GM19438 (cell line): ENCODE measurements at regions not wholly inside any gene's neighbourhood (a gene's known extent, or its start where the extent isn't known, plus 50 kb on each side); places are given as distances from the start of the nearest gene placed in this dataset.

Experiments used
- ATAC-seq: cut with Tn5 transposase; IDR thresholded peaks from one replicate; pipeline ENCODE4 v1.9.1; 2021; ENCODE audit warnings: low read depth; ENCODE audit not compliant: unreplicated experiment

GRCh38 chr18:24860978-24861680, 400.7 kb downstream of the HRH4 start:
- ATAC-seq = no peak

- ATAC-seq = no peak
Observed at GRCh38 chr18:24862201-24862816, 401.9 kb downstream of the HRH4 start.

GRCh38 chr18:24868311-24868710, 407.9 kb downstream of the HRH4 start:
- ATAC-seq = no peak

DNA sequence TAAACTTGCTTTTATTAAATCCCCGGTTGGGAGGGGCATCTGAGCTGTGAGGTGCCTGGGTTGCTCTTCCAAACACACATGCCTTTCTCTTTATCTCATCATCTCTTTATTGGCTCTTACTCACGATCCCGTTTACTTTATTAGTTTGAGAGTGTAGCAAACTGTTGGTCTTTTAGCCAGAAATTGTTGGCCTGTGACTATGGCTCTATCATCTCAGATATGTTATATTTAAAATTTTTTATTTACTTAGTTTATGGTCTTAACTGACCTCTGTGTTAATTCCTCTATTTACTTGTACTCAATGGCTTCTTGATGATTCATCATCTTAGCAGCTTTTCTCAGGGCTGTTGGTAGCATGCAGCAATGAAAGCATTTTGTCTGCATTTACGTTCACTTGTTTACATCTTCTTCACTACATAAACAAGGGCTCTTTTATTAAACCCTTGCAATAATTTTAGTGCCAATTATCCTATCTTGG, 408.4 kb downstream of the HRH4 start:
- no peak for ATAC-seq

- no peak for ATAC-seq
Observed at GRCh38 chr18:24869285-24869684, 408.8 kb downstream of the HRH4 start.

DNA sequence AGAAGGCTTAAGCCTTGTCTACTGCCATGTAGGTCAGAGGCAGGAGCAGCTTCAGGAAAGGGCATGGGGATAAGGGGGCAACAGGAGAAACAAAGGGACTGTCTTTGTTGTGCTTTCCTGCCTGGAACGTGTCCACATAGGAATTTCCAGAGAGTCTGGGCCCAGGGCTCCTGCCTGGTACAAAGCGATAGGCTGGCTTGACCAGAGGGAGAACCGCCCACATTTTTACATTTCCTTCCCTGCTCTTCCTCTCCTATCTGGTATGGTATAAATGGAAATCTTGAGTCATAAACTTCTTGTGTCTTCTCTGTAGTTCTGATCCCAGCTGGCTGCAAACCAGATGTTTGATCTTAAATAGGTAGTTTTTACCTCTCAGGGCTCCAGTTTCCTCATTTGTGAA, 414.8 kb downstream of the HRH4 start:
- no peak for ATAC-seq

DNA sequence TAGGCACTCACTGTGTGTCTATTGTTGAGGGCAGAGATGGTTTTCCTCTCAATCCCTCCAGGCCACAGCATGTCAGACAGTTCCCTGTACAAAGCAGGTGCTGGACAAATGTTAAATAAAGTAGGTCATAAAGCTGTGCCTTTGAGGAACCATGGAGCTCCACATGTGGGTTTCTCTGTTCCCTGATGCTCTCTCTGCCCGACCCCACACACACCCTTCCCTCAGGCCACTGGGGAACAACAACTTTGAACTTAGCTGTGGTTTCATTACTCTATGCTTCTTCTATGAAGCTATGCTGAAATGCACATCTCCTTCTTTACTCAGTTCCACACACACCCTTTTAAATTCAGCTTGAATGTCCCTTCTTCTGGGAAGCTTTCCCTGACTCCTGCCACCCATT, 415.3 kb downstream of the HRH4 start:
- ATAC-seq = no peak

GRCh38 chr18:24876266-24876665, 415.8 kb downstream of the HRH4 start:
- no peak for ATAC-seq

DNA sequence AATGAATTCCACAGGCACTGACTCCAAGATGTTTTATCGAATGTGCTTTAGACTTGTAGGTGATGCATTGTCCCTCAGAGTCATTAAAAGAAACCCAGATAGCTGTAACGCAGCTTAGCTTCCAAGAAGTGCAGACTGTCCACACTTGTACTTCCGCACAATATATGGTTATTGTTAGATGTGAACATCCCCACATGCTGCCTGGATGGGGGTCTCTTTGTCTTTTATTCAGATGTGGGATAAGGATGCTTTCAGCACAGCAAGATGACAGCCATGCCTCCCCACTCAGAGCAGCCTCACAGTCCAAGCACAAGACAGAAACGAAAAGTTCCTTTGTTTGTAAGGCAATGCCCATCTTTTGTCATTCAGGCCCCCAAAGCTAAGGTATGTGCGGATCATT, 416.6 kb downstream of the HRH4 start:
- no peak for ATAC-seq

DNA sequence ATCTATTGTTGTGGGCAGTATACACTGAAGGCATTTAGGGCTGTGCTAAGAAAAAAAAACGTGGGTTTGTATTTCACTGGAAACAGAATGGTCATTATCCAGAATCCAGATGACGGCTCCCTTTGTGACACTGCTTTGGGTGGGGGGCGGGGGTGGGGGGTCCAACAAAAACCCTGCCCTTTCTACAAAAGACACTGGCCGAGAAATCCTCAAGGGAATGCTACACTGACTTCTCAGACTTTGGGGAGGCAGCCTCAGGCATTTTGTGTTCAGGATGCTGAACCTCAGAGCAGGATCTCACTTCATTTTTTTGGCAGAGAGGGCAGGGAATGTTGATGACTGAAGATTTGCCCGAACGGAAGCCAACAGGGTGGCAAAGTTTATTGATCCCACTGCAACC, 417.1 kb downstream of the HRH4 start:
- no peak for ATAC-seq

GRCh38 chr18:24878289-24878688, 417.9 kb downstream of the HRH4 start:
- no peak for ATAC-seq

DNA sequence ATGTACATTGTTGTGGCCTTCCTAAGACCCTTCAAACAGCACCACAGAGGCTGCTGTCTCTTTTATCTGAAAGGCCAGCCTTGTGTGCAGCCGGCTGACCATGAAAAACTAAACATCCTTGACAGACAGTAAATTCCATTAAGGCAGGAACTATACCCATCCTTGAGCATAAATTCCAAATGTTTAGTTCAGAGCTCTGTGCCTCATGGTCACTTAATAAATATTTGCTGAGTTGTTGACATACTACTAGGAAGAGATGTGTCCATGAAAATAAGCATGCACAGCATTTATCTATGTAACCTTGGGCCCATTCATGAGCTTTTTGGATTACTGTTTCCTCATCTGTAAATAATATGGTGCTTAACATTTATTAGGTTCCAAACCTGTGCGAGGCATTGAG, 424.8 kb downstream of the HRH4 start:
- no peak for ATAC-seq

GRCh38 chr18:24894880-24895279, 434.4 kb downstream of the HRH4 start:
- no peak for ATAC-seq

GRCh38 chr18:24897461-24897860, 437.0 kb downstream of the HRH4 start:
- no peak for ATAC-seq

DNA sequence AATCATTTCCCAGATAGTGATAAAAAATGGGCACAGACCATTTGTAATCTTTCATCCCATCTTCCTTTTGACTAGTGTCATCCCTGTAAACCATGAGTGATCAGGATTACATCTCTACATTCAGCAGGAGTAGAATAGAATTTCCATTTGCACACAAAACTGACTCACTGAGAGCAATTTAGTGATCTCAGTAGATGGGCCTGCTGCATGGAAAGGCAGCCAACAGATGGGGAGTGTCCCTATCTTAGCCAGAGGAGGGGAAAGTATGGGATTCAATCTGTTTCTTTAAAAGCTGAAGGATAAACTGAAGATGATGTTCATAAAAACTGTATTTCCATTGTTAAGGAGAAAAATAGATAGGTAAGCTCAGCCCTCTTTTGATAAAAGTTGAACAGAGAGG, 441.7 kb downstream of the ZNF521 start:
- no peak for ATAC-seq

DNA sequence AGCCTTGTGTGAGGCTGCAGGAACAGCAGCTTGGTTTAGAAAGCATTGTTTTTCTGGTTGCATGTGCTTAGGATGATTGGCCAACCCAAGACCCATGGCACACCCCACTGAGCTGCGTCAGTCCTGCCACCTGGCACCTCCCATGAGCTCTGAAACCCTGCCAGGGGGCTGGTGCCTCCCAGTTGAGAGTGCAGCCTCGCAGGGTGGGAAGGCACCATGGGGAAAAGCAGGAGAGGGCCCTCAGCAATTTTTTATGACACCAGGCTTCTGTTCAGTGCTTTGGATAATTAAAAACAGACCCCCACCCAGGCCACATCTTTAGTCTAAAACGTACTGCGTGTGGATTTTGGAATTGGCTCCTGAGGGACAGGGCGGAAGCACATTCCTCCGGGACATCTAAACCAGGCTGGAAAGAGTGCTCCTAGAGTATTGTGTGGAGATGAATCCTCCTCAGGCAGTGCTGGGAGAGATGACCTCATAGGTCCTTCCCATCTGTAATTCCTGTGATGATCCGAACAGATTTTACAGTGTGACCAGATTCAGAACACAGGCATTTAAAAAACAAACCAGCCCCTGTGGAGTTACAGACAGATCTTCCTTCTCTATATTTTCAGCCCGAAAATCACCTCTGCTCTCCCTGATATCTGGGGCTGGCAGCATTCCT, 438.3 kb downstream of the ZNF521 start:
- ATAC-seq = no peak

GRCh38 chr18:24914171-24914525, 437.8 kb downstream of the ZNF521 start:
- no peak for ATAC-seq

DNA sequence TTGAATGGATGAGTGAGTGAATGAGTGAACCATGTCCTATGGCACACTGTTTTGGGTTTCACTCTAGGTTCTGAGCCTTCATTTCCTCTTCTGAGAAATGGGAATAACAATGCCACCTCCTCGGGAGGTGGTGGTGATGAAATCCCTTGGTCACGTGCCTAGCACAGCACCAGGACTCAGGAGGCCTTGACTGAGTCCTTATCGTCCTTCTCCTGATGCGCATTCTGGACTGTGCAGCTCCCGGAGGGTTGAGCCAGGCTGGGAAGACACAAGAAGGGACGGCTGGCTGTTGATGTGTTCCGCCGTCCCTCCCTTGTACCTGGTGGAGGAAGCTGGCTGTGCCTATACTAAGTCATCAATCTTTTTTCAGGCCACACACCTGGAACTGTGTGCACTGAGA, 437.3 kb downstream of the ZNF521 start:
- ATAC-seq = no peak

DNA sequence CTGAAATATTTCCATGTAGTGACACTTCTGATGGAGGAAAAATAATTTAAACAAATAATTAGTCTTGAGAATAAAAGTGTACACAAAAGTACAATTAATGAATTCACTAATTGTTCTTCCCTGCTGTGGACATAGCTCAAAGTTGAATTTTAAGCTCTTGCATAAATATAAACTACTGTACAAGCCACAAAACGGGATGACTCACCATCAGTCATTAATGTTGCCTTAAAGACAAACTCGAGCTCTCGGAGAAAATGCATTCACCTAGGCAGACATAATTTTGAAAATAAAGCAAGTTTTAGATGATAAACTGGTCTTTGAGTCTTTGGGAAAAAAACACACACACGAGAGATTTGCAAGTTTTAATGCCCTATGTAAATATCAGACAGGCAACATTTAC, 436.4 kb downstream of the ZNF521 start:
- ATAC-seq = no peak

- no peak for ATAC-seq
Observed at GRCh38 chr18:24917767-24918166, 434.2 kb downstream of the ZNF521 start.

GRCh38 chr18:24918257-24918656, 433.7 kb downstream of the ZNF521 start:
- ATAC-seq = no peak

DNA sequence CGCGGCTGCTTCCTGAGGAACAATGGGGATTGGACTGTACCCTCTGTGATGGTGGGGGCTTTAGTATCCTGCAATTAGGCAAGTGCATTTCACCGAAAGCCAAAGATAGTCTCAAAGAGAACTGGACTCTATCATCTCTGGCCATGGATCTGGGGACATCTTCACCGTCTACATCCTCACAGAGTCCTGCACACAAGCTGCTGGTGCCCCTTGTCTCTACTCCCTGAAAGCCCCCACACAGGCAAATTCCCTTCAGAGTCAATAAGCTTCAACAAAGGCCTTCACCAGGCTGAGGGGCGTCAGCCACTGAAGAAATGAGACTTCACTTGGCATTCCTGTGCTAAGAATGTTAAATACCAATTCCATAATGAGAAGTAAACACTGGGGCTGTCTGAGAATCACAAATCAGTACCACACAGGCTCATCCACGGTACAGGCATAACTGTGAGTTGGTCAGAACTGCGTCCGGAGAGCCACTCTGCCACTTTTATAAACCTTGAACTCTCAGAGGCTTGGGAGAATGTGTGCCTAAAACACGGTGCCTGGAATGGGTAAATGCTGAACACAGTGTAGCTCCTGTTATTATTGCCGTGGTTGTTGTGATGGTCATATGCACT, 432.7 kb downstream of the ZNF521 start:
- no peak for ATAC-seq
